BLaER1 treated with 17β-estradiol and CSF1 and Interleukin-3, amounts not matched to agents 10 nM and 100 nM (cell line): ENCODE measurements at regions not wholly inside any gene's neighbourhood (a gene's known extent, or its start where the extent isn't known, plus 50 kb on each side); places are given as distances from the start of the nearest gene placed in this dataset.
A peak's percentile ranks its signal among the peaks of the same experiment; 100 is the strongest.

ENCODE experiments used
- H3K27ac ChIP-seq, 11 experiments: shearing (Covaris generic); formaldehyde crosslinking; 2 replicates each; pipeline ENCODE4 v1.8.1; 2022
- H3K27me3 ChIP-seq, 11 experiments: shearing (Covaris generic); formaldehyde crosslinking; 2 replicates each; pipeline ENCODE4 v1.8.1; 2022
- H3K36me3 ChIP-seq, 11 experiments: shearing (Covaris generic); formaldehyde crosslinking; 2 replicates each; pipeline ENCODE4 v1.8.1; 2022
- H3K4me1 ChIP-seq, 10 experiments: shearing (Covaris generic); formaldehyde crosslinking; 2 replicates each; pipeline ENCODE4 v1.8.1; 2022
- H3K4me2 ChIP-seq, 11 experiments: shearing (Covaris generic); formaldehyde crosslinking; 2 replicates each; pipeline ENCODE4 v1.8.1; 2022
- H3K4me3 ChIP-seq, 10 experiments: shearing (Covaris generic); formaldehyde crosslinking; 2 replicates each; pipeline ENCODE4 v1.8.1; 2022
- H3K9ac ChIP-seq, 11 experiments: shearing (Covaris generic); formaldehyde crosslinking; 2 replicates each; pipeline ENCODE4 v1.8.1; 2022
- H3K9me3 ChIP-seq, 11 experiments: shearing (Covaris generic); formaldehyde crosslinking; replicated peaks in 1 of 11; 2 replicates each; pipeline ENCODE4 v1.8.1; 2022
- H4K20me1 ChIP-seq, 11 experiments: shearing (Covaris generic); formaldehyde crosslinking; 2 replicates each; pipeline ENCODE4 v1.8.1; 2022
- Cebpa-rat ChIP-seq, 11 experiments: shearing (Covaris generic); IDR thresholded peaks; 2 replicates each; pipeline ENCODE4 v1.8.1; 2022

GRCh38 chr1:80436851-80437250, 1363.9 kb upstream of the ADGRL2 start:
- H3K4me3 ChIP-seq = no peak overlapping the region
- H3K27ac ChIP-seq = no peak overlapping the region
- H3K9me3 ChIP-seq = no peaks in the 10 kb centered on the region
- no peak for TF ChIP-seq Cebpa-rat (IDR thresholded peaks at IDR 0.05)
- no peak overlapping the region for H3K9ac ChIP-seq
- H3K4me2 ChIP-seq = no peak overlapping the region
- no peaks in the 10 kb centered on the region for H3K4me1 ChIP-seq
- H4K20me1 ChIP-seq = no peaks in the 10 kb centered on the region
- H3K36me3 ChIP-seq = no peaks in the 10 kb centered on the region
- H3K27me3 ChIP-seq = no peaks in the 10 kb centered on the region

DNA sequence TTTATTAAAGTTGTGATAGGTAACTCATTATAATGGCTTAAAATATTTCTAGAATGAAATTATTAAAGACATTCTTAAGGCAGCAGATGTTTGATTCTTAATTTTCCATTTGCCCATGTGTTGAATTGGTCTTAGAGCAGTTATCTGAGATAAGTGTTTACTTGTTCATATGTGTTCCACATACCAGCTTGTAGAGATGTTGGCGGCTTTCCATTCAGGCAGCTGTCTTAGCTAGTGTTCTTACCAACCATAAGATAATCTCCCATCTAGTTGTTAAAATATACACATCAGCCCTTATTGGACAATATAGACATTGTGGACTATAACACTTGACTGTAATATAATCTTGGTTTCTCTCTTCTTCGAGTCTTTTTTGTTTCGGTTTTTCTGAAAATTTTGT, 1372.9 kb upstream of the ADGRL2 start:
- no peak overlapping the region for H3K27ac ChIP-seq
- H3K27me3 ChIP-seq = no peaks in the 10 kb centered on the region
- no peak overlapping the region for H3K9ac ChIP-seq
- no peak for TF ChIP-seq Cebpa-rat (IDR thresholded peaks at IDR 0.05)
- H3K9me3 ChIP-seq = no peaks in the 10 kb centered on the region
- no peaks in the 10 kb centered on the region for H3K36me3 ChIP-seq
- H3K4me3 ChIP-seq = no peak overlapping the region
- no peaks in the 10 kb centered on the region for H3K4me1 ChIP-seq
- no peaks in the 10 kb centered on the region for H4K20me1 ChIP-seq
- no peak overlapping the region for H3K4me2 ChIP-seq

DNA sequence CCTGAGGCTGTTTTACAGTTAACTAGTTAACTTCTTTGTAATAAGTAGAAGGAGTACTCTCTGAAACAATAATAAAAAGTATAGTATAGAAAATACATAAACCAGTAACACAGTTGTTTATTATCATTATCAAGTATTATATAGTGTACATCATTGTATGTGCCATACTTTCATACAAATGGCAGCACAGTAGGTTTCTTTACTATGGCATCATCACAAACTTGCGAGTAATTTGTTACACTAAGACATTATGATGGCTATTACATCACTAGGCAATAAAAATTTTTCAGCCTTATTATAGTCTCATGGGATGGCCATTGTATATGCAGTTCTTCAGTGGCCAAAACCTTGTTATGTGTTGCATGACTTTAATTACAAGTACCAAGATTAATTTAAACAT, 1376.5 kb upstream of the ADGRL2 start:
- no peak overlapping the region for H3K27ac ChIP-seq
- no peaks in the 10 kb centered on the region for H3K9me3 ChIP-seq
- no peaks in the 10 kb centered on the region for H3K4me1 ChIP-seq
- H4K20me1 ChIP-seq = no peaks in the 10 kb centered on the region
- no peak overlapping the region for H3K4me2 ChIP-seq
- H3K9ac ChIP-seq = no peak overlapping the region
- no peaks in the 10 kb centered on the region for H3K36me3 ChIP-seq
- H3K27me3 ChIP-seq = no peaks in the 10 kb centered on the region
- H3K4me3 ChIP-seq = no peak overlapping the region
- TF ChIP-seq Cebpa-rat (IDR thresholded peaks at IDR 0.05) = no peak

DNA sequence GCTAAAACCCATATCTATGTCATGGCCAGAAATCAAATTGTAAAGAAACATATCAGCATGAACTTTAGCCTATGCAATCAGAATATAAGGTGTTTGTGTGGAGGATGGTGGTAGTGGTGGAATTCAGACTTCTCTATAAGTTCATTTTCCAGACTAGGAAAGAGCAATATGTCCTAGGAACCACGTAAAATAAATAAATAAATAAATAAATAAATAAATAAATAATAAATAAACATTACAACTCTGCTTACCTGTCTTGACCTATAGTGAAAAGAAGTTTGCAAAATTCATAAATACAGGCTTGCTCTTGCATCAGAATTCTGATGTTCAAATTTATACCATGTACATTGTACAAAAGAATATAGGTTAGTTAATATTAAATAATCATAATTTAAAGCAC, 1382.6 kb upstream of the ADGRL2 start:
- no peak for TF ChIP-seq Cebpa-rat (IDR thresholded peaks at IDR 0.05)

GRCh38 chr1:80417671-80418070, 1383.1 kb upstream of the ADGRL2 start:
- Histone ChIP-seq H3K4me3 (no peak overlapping the region), H4K20me1 (no peaks in the 10 kb centered on the region), H3K4me2 (no peak overlapping the region), H3K27me3 (no peaks in the 10 kb centered on the region), H3K27ac (no peak overlapping the region), H3K9ac (no peak overlapping the region), H3K4me1 (no peaks in the 10 kb centered on the region), H3K9me3 (no peaks in the 10 kb centered on the region), H3K36me3 (no peaks in the 10 kb centered on the region)
- no peak for TF ChIP-seq Cebpa-rat (IDR thresholded peaks at IDR 0.05)

More for the DNA sequence above, 1382.6 kb upstream of the ADGRL2 start:
- no peak overlapping the region for H3K4me3 ChIP-seq
- H3K4me1 ChIP-seq = no peaks in the 10 kb centered on the region
- H3K36me3 ChIP-seq = no peaks in the 10 kb centered on the region
- H4K20me1 ChIP-seq = no peaks in the 10 kb centered on the region
- no peak overlapping the region for H3K27ac ChIP-seq
- H3K4me2 ChIP-seq = no peak overlapping the region
- H3K27me3 ChIP-seq = no peaks in the 10 kb centered on the region
- no peaks in the 10 kb centered on the region for H3K9me3 ChIP-seq
- no peak overlapping the region for H3K9ac ChIP-seq

GRCh38 chr1:80413969-80414368, 1386.8 kb upstream of the ADGRL2 start:
- H3K4me3 ChIP-seq = no peak overlapping the region
- no peak overlapping the region for H3K4me2 ChIP-seq
- H3K27ac ChIP-seq = no peak overlapping the region
- no peaks in the 10 kb centered on the region for H4K20me1 ChIP-seq
- no peaks in the 10 kb centered on the region for H3K4me1 ChIP-seq
- no peaks in the 10 kb centered on the region for H3K27me3 ChIP-seq
- TF ChIP-seq Cebpa-rat (IDR thresholded peaks at IDR 0.05) = no peak
- no peaks in the 10 kb centered on the region for H3K9me3 ChIP-seq
- H3K36me3 ChIP-seq = no peaks in the 10 kb centered on the region
- H3K9ac ChIP-seq = no peak overlapping the region

- Histone ChIP-seq H3K4me1 (no peaks in the 10 kb centered on the region), H3K27me3 (no peaks in the 10 kb centered on the region), H3K9ac (no peak overlapping the region), H3K27ac (no peak overlapping the region), H3K36me3 (no peaks in the 10 kb centered on the region), H3K4me3 (no peak overlapping the region), H4K20me1 (no peaks in the 10 kb centered on the region), H3K4me2 (no peak overlapping the region), H3K9me3 (no peaks in the 10 kb centered on the region)
- TF ChIP-seq Cebpa-rat (IDR thresholded peaks at IDR 0.05) = no peak
These were observed 1390.5 kb upstream of the ADGRL2 start for GRCh38 chr1:80410233-80410632.

DNA sequence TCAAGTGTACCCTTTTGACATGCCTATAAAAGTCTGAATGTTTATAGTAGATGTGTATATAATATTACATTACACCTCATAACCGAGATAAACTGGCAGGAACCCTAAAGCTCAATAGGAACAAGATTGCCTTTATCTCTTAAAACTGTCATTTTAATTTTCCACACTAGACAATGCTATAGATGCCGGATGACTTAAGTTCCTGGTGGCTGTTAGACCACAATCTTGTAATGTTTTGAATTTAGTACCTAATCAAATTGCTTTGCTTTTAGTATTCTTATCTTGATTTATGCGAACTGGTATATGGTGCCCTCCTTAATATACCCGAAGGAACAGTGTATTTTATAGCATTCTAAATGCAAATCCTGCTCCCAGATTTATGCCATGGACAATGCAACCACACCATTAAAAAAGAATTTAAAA, 1397.0 kb upstream of the ADGRL4 start:
- H3K4me3 ChIP-seq = no peak overlapping the region
- TF ChIP-seq Cebpa-rat (IDR thresholded peaks at IDR 0.05) = no peak
- no peaks in the 10 kb centered on the region for H3K36me3 ChIP-seq
- H3K9ac ChIP-seq = no peak overlapping the region
- peaks cover 0 to 11% (median 0%) of the 10 kb centered on the region in 11 experiments; a peak in 4 of 22 replicates for H3K9me3 ChIP-seq
- H3K27me3 ChIP-seq = no peaks in the 10 kb centered on the region
- no peaks in the 10 kb centered on the region for H4K20me1 ChIP-seq
- H3K4me1 ChIP-seq = peaks cover 0 to 24% (median 15%) of the 10 kb centered on the region in 10 experiments; a peak in 13 of 20 replicates
- H3K27ac ChIP-seq = no peak overlapping the region
- no peak overlapping the region; a peak in 1 of 22 replicates for H3K4me2 ChIP-seq

- Histone ChIP-seq H3K27ac (no peak overlapping the region), H3K4me2 (peak overlapping the region in 6 of 11 experiments; percentile 36 to 65 (median 54); a peak in 7 of 22 replicates), H4K20me1 (no peaks in the 10 kb centered on the region), H3K4me1 (peaks cover 0 to 24% (median 15%) of the 10 kb centered on the region in 10 experiments; a peak in 13 of 20 replicates), H3K27me3 (no peaks in the 10 kb centered on the region), H3K4me3 (no peak overlapping the region), H3K9me3 (peaks cover 0 to 11% (median 0%) of the 10 kb centered on the region in 11 experiments; a peak in 4 of 22 replicates), H3K9ac (no peak overlapping the region), H3K36me3 (no peaks in the 10 kb centered on the region)
- TF ChIP-seq Cebpa-rat (IDR thresholded peaks at IDR 0.05) = no peak
These were observed 1396.1 kb upstream of the ADGRL4 start for GRCh38 chr1:80402625-80403024.

DNA sequence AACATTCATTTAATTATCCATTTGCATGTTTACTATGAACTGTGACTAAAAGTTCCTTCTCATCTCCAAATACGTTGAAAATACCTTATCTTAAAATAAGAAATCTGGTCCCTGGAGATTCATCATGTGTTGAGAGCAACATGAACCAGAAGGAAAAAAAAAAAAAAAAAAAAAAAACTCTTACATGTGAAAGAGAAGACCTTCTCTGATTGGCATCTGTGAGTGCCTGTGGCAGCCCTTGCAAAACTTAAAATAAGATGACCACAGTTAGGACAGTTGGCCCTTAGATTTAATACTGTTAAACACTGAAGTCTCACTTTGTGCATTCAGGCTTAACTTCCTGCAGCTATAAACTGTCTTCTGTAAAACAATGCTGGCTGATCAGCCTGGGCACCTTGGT, 1395.2 kb upstream of the ADGRL4 start:
- peaks cover 0 to 24% (median 15%) of the 10 kb centered on the region in 10 experiments; a peak in 13 of 20 replicates for H3K4me1 ChIP-seq
- no peak overlapping the region for H3K9ac ChIP-seq
- no peak overlapping the region for H3K4me3 ChIP-seq
- H3K9me3 ChIP-seq = peaks cover 0 to 11% (median 0%) of the 10 kb centered on the region in 11 experiments; a peak in 4 of 22 replicates
- no peaks in the 10 kb centered on the region for H4K20me1 ChIP-seq
- H3K27ac ChIP-seq = no peak overlapping the region
- no peaks in the 10 kb centered on the region for H3K36me3 ChIP-seq
- no peak for TF ChIP-seq Cebpa-rat (IDR thresholded peaks at IDR 0.05)
- H3K27me3 ChIP-seq = no peaks in the 10 kb centered on the region
- H3K4me2 ChIP-seq = peak overlapping the region in 8 of 11 experiments; percentile 4 to 65 (median 50); a peak in 13 of 22 replicates
